H1 (cell line): ENCODE measurements at regions not wholly inside any gene's neighbourhood (a gene's known extent, or its start where the extent isn't known, plus 50 kb on each side); places are given as distances from the start of the nearest gene placed in this dataset.

Experiments
- CTCF ChIA-PET: fragments of 300-600 bp; sonication (Branson Sonifier 250); formaldehyde crosslinking; loops from one replicate; lab custom pipeline; 2021; ENCODE audit not compliant: partially characterized antibody; lab: Charles Lee
- POLR2A ChIA-PET: fragments of 300-600 bp; sonication (Branson Sonifier 250); formaldehyde crosslinking; loops from one replicate; lab custom pipeline; 2021; ENCODE audit warnings: inconsistent platforms; ENCODE audit not compliant: partially characterized antibody; lab: Charles Lee
- DNase-seq, 2 experiments: peaks; one replicate each; pipeline versions ENCODE4 v3.0.0 to v3.0.0-alpha.2; 2010 to 2022; ENCODE audit warnings: low spot score in 2 of 2, low read depth in 1 of 2, mixed read lengths in 1 of 2
- FAIRE-seq: peaks from 2 replicates; lab custom pipeline; 2011; peaks lifted over from hg19 to GRCh38; lab: Jason Lieb, UNC
- H2AFZ ChIP-seq: 2 replicates; pipeline ENCODE4 v1.8.1; 2012; ENCODE audit warnings: low read length, inconsistent platforms
- H2AK5ac ChIP-seq: 2 replicates; pipeline ENCODE4 v1.6.1; 2013; ENCODE audit warnings: low read depth, low read length
- H2BK120ac ChIP-seq: replicated peaks from 2 replicates; pipeline ENCODE3; 2013; ENCODE audit warnings: low read depth, low read length, inconsistent platforms
- H2BK12ac ChIP-seq: 2 replicates; pipeline ENCODE4 v1.6.1; 2013; ENCODE audit warnings: low read depth, low read length
- H2BK15ac ChIP-seq: 2 replicates; pipeline ENCODE4 v1.6.1; 2013; ENCODE audit warnings: low read length
- H2BK20ac ChIP-seq: 2 replicates; pipeline ENCODE4 v1.6.1; 2013; ENCODE audit warnings: low read length
- H2BK5ac ChIP-seq: 2 replicates; pipeline ENCODE4 v1.6.1; 2013; ENCODE audit warnings: low read depth, low read length
- H3K14ac ChIP-seq: 2 replicates; pipeline ENCODE4 v1.6.1; 2013; ENCODE audit warnings: inconsistent platforms; ENCODE audit not compliant: insufficient read length
- H3K18ac ChIP-seq: 2 replicates; pipeline ENCODE4 v1.6.1; 2013; ENCODE audit warnings: low read length; ENCODE audit errors: extremely low read depth
- H3K23ac ChIP-seq: 2 replicates; pipeline ENCODE4 v1.6.1; 2013; ENCODE audit warnings: inconsistent platforms; ENCODE audit not compliant: insufficient read length
- H3K23me2 ChIP-seq: 2 replicates; pipeline ENCODE4 v1.6.1; 2013; ENCODE audit warnings: low read depth, low read length
- H3K27ac ChIP-seq: 2 replicates; pipeline ENCODE4 v1.6.1; 2011; ENCODE audit warnings: low read depth, low read length, inconsistent platforms
- H3K27me3 ChIP-seq, 4 experiments: replicated peaks in 1 of 4; 1 replicate in 1 of 4; 2 replicates in 3 of 4; pipeline versions ENCODE4 v1.6.1 to v1.8.1; 2011 to 2013; ENCODE audit warnings: low read length in 3 of 4, mild to moderate bottlenecking in 3 of 4, inconsistent platforms in 2 of 4, mixed read lengths in 2 of 4, moderate library complexity in 1 of 4; ENCODE audit not compliant: control insufficient read depth in 3 of 4, insufficient read depth in 3 of 4; ENCODE audit errors: extremely low read depth in 1 of 4
- H3K36me3 ChIP-seq, 4 experiments: 2 replicates each; pipeline versions ENCODE4 v1.6.1 to v1.8.1; 2011 to 2013; ENCODE audit warnings: mild to moderate bottlenecking in 4 of 4, low read length in 3 of 4, moderate library complexity in 2 of 4, control low read depth in 1 of 4, inconsistent platforms in 1 of 4; ENCODE audit not compliant: insufficient read depth in 4 of 4, control insufficient read depth in 2 of 4
- H3K4ac ChIP-seq: replicated peaks from 2 replicates; pipeline ENCODE3; 2013; ENCODE audit warnings: low read length, low read depth, mixed read lengths, inconsistent platforms; ENCODE audit not compliant: insufficient read length
- H3K4me1 ChIP-seq, 4 experiments: replicated peaks in 1 of 4; 1 replicate in 1 of 4; 2 replicates in 3 of 4; pipeline versions ENCODE4 v1.6.1 to v1.8.1; 2011 to 2013; ENCODE audit warnings: low read length in 3 of 4, inconsistent platforms in 2 of 4, mixed read lengths in 1 of 4; ENCODE audit not compliant: insufficient read depth in 4 of 4, control insufficient read depth in 3 of 4
- H3K4me2 ChIP-seq, 2 experiments: 2 replicates each; pipeline versions ENCODE4 v1.6.1 to v1.8.1; 2011 to 2013; ENCODE audit warnings: low read depth in 2 of 2, low read length in 2 of 2, control low read depth in 1 of 2, inconsistent platforms in 1 of 2, mild to moderate bottlenecking in 1 of 2; ENCODE audit not compliant: insufficient read depth in 1 of 2
- H3K4me3 ChIP-seq, 4 experiments: fragments of 200-600, 300-600 bp in 1 of 4; sonication (generic), shearing (Covaris generic), sonication (Bioruptor Twin) in 1 of 4; 2 replicates each; pipeline versions ENCODE4 v1.5.1 to v1.8.1; 2011 to 2016; ENCODE audit warnings: low read length in 4 of 4, low read depth in 3 of 4, control low read depth in 2 of 4, inconsistent platforms in 2 of 4, mild to moderate bottlenecking in 2 of 4, mixed read lengths in 1 of 4, moderate library complexity in 1 of 4; ENCODE audit not compliant: insufficient read depth in 2 of 4; ENCODE audit errors: extremely low read depth in 1 of 4
- H3K56ac ChIP-seq: replicated peaks from 2 replicates; pipeline ENCODE3; 2013; ENCODE audit warnings: low read depth, mild to moderate bottlenecking, mixed read lengths, low read length, inconsistent platforms; ENCODE audit not compliant: insufficient read length
- H3K79me1 ChIP-seq: 2 replicates; pipeline ENCODE4 v1.6.1; 2013; ENCODE audit warnings: low read depth, low read length, control low read depth
- H3K79me2 ChIP-seq, 2 experiments: 2 replicates each; pipeline versions ENCODE4 v1.6.1 to v1.8.1; 2012 to 2013; ENCODE audit warnings: low read length in 2 of 2, mild to moderate bottlenecking in 2 of 2, inconsistent platforms in 1 of 2; ENCODE audit not compliant: insufficient read depth in 2 of 2, control insufficient read depth in 1 of 2
- H3K9ac ChIP-seq, 4 experiments: replicated peaks in 1 of 4; 1 replicate in 1 of 4; 2 replicates in 3 of 4; pipeline versions ENCODE4 v1.6.1 to v1.8.1; 2011 to 2013; ENCODE audit warnings: low read depth in 3 of 4, low read length in 3 of 4, control low read depth in 2 of 4, mild to moderate bottlenecking in 2 of 4, moderate library complexity in 2 of 4, inconsistent platforms in 1 of 4; ENCODE audit errors: extremely low read depth in 1 of 4
- H3K9me3 ChIP-seq, 2 experiments: 2 replicates each; pipeline versions ENCODE4 v1.6.1 to v1.8.1; 2012 to 2013; ENCODE audit warnings: mild to moderate bottlenecking in 2 of 2, moderate library complexity in 2 of 2, control low read depth in 1 of 2, inconsistent platforms in 1 of 2, low read depth in 1 of 2, low read length in 1 of 2, mixed read lengths in 1 of 2; ENCODE audit not compliant: insufficient read depth in 2 of 2
- H4K20me1 ChIP-seq, 2 experiments: replicated peaks in 1 of 2; 2 replicates each; pipeline versions ENCODE3 to v1.8.1; 2011 to 2013; ENCODE audit warnings: inconsistent platforms in 2 of 2, low read length in 2 of 2, mild to moderate bottlenecking in 1 of 2; ENCODE audit not compliant: insufficient read depth in 2 of 2, control insufficient read depth in 1 of 2
- H4K5ac ChIP-seq: 2 replicates; pipeline ENCODE4 v1.6.1; 2013; ENCODE audit warnings: low read length, low read depth, mixed read lengths, inconsistent platforms; ENCODE audit not compliant: insufficient read length
- H4K8ac ChIP-seq: 2 replicates; pipeline ENCODE4 v1.8.0; 2013; ENCODE audit warnings: mild to moderate bottlenecking, moderate library complexity, low read length, inconsistent platforms; ENCODE audit not compliant: insufficient read depth; ENCODE audit errors: extremely low read depth
- H4K91ac ChIP-seq: replicated peaks from 2 replicates; pipeline ENCODE3; 2013; ENCODE audit warnings: low read length, mixed read lengths, inconsistent platforms; ENCODE audit not compliant: insufficient read length
- ATF3 ChIP-seq: IDR thresholded peaks from 2 replicates; pipeline ENCODE4 v1.6.1; 2011; ENCODE audit warnings: low read depth, mild to moderate bottlenecking, low read length; ENCODE audit not compliant: insufficient read depth
- CHD1 ChIP-seq: IDR thresholded peaks from 2 replicates; pipeline ENCODE4 v1.6.1; 2012; ENCODE audit warnings: low read depth, low read length, improper control_type of control experiment
- E2F6 ChIP-seq: IDR thresholded peaks from 2 replicates; pipeline ENCODE4 v1.6.1; 2012; ENCODE audit warnings: inconsistent platforms
- FOSL1 ChIP-seq: IDR thresholded peaks from 2 replicates; pipeline ENCODE4 v1.6.1; 2011; ENCODE audit warnings: mild to moderate bottlenecking, low read depth, low read length, moderate library complexity; ENCODE audit not compliant: insufficient read depth
- JUN ChIP-seq: IDR thresholded peaks from 2 replicates; pipeline ENCODE4 v1.6.1; 2011; ENCODE audit warnings: low read depth, mild to moderate bottlenecking, improper control_type of control experiment, low read length
- SIN3A ChIP-seq, 2 experiments: IDR thresholded peaks in 1 of 2; conservative IDR thresholded peaks in 1 of 2; 2 replicates each; pipeline ENCODE4 v1.6.1; 2011 to 2012; ENCODE audit warnings: low read length in 2 of 2, improper control_type of control experiment in 1 of 2, low read depth in 1 of 2, mild to moderate bottlenecking in 1 of 2
- WGBS, 2 experiments: shearing (Covaris generic) in 1 of 2; methylation state at CpG; one replicate each; pipeline versions ENCODE4 v1.1.6 to v1.1.7; 2013 to 2015; ENCODE audit warnings: low lambda C conversion rate in 2 of 2, mixed read lengths in 2 of 2, inconsistent platforms in 1 of 2, low coverage in 1 of 2, missing lambda C conversion rate in 1 of 2; ENCODE audit not compliant: insufficient replicate concordance in 2 of 2, insufficient coverage in 1 of 2, insufficient read length in 1 of 2; ENCODE audit errors: extremely low coverage in 1 of 2, missing lambda C conversion rate in 1 of 2; 5-methylcytosine and 5-hydroxymethylcytosine counted together

- Histone ChIP-seq H2AK5ac (no peak overlapping the region), H3K4ac (no peak overlapping the region), H3K18ac (no peak overlapping the region), H3K23me2 (no peaks in the 10 kb centered on the region), H3K14ac (no peak overlapping the region), H2BK12ac (no peak overlapping the region), H4K5ac (no peak overlapping the region), H4K20me1 (no peaks in the 10 kb centered on the region), H3K27me3 (no peaks in the 10 kb centered on the region), H3K9me3 (no peaks in the 10 kb centered on the region), H2BK20ac (no peak overlapping the region), H2BK120ac (no peak overlapping the region), H2AFZ (peak overlapping the region; percentile 71; the same call in 1 of the 2 replicates), H2BK5ac (no peak overlapping the region), H3K9ac (no peak overlapping the region), H3K79me1 (no peaks in the 10 kb centered on the region), H4K91ac (no peak overlapping the region), H3K4me2 (no peak overlapping the region), H3K4me3 (no peak overlapping the region), H2BK15ac (no peak overlapping the region), H3K56ac (no peak overlapping the region), H3K27ac (no peak overlapping the region), H3K79me2 (no peaks in the 10 kb centered on the region), H3K36me3 (no peaks in the 10 kb centered on the region), H3K4me1 (peaks cover 0 to 2% (median 0%) of the 10 kb centered on the region in 4 experiments; a peak in 1 of 7 replicates), H4K8ac (no peak overlapping the region), H3K23ac (no peak overlapping the region)
- TF ChIP-seq JUN (no peak), FOSL1 (no peak), CHD1 (no peak), SIN3A (conservative IDR thresholded peaks at IDR 0.05 in 1 of 2, IDR thresholded peaks at IDR 0.05 in 1 of 2; ENCODE audit: low read depth in 1 of 2, low read length in 2 of 2) (no peak), ATF3 (no peak), E2F6 (no peak)
- 88% methylated on average over 3 of the region's 3 CpGs; no CpG with 5 or more reads in 1 of the 2 experiments for WGBS, 2 experiments
- CTCF ChIA-PET = no interaction called here
- POLR2A ChIA-PET = no interaction called here
- DNase-seq (no peak), FAIRE-seq (no peak)
These were observed 165.5 kb upstream of the ACVR2A start for GRCh38 chr2:147679191-147679954.
